ENCODE measurements at regions not wholly inside any gene's neighbourhood (a gene's known extent, or its start where the extent isn't known, plus 50 kb on each side); places are given as distances from the start of the nearest gene placed in this dataset.
"Not testable (repeated sequence)": the region's sequence is repeated elsewhere in the genome, so short reads cannot be mapped to it uniquely, and the experiment has no call there.

- DNase-seq, result no peak
Observed at GRCh38 chr6:26175033-26175427, 87.8 kb downstream of the HFE start.

- DNase-seq, result no peak
Observed at GRCh38 chr6:26175428-26176181, 88.4 kb downstream of the HFE start.

GRCh38 chr6:26179675-26180074 is 92.4 kb downstream of the HFE start:
- no peak for DNase-seq

- DNase-seq, result no peak
Observed at GRCh38 chr6:26180346-26180745, 93.1 kb downstream of the HFE start.

GRCh38 chr6:26183237-26183580 is 96.0 kb downstream of the HFE start:
- DNase-seq, result no peak

- no peak for DNase-seq
Observed at GRCh38 chr6:26183581-26184366, 96.5 kb downstream of the HFE start.

GRCh38 chr6:26184367-26184891 is 97.2 kb downstream of the HFE start:
- no peak for DNase-seq

GRCh38 chr6:26185004-26185403 is 97.8 kb downstream of the HFE start:
- DNase-seq, result no peak

- DNase-seq, result no peak
Observed at GRCh38 chr6:26185802-26186201, 98.6 kb downstream of the HFE start.

GRCh38 chr6:26186652-26187051 is 99.4 kb downstream of the HFE start:
- DNase-seq, result no peak

- no peak for DNase-seq
Observed at GRCh38 chr6:26187292-26187691, 100.1 kb downstream of the HFE start.

GRCh38 chr6:26187981-26188635 is 100.9 kb downstream of the HFE start:
- DNase-seq, result no peak

- DNase-seq, result not testable (repeated sequence)
Observed at GRCh38 chr6:26191512-26191911, 104.3 kb downstream of the HFE start.

GRCh38 chr6:26193467-26194328 is 106.5 kb downstream of the HFE start:
- no peak for DNase-seq

GRCh38 chr6:26194329-26194701 is 107.1 kb downstream of the HFE start:
- no peak for DNase-seq

- DNase-seq, result no peak
Observed at GRCh38 chr6:26194816-26195375, 107.7 kb downstream of the HFE start.

GRCh38 chr6:26195376-26195923 is 108.2 kb downstream of the HFE start:
- DNase-seq, result peak; percentile 31

- DNase-seq, result no peak
Observed at GRCh38 chr6:26195924-26196845, 109.0 kb downstream of the HFE start.

GRCh38 chr6:26196846-26197635 is 109.8 kb downstream of the HFE start:
- peak; percentile 84 for DNase-seq

GRCh38 chr6:26197636-26197932 is 110.4 kb downstream of the HFE start:
- no peak for DNase-seq

Data from NCI-H2081 treated with DMSO at 0.1 percent for 48 hours (cell line).